ENCODE measurements at regions not wholly inside any gene's neighbourhood (a gene's known extent, or its start where the extent isn't known, plus 50 kb on each side); places are given as distances from the start of the nearest gene placed in this dataset.

GRCh38 chr2:203631068-203631757, 75.2 kb upstream of the CD28 start:
- TF ChIP-seq TCF12 (IDR thresholded peaks at IDR 0.05; ENCODE audit: low read depth): no peak

GRCh38 chr2:203636588-203637470, 69.6 kb upstream of the CD28 start:
- TF ChIP-seq TAF1 (IDR thresholded peaks at IDR 0.05; ENCODE audit: low read depth): no peak

- TF ChIP-seq, protein P1, sequence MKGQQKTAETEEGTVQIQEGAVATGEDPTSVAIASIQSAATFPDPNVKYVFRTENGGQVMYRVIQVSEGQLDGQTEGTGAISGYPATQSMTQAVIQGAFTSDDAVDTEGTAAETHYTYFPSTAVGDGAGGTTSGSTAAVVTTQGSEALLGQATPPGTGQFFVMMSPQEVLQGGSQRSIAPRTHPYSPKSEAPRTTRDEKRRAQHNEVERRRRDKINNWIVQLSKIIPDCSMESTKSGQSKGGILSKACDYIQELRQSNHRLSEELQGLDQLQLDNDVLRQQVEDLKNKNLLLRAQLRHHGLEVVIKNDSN (IDR thresholded peaks at IDR 0.05): no peak
- no peak for TF ChIP-seq REST (IDR thresholded peaks at IDR 0.05; ENCODE audit: low read depth)
- no peak for TF ChIP-seq FOXM1 (IDR thresholded peaks at IDR 0.05; ENCODE audit: borderline replicate concordance, low read depth)
- TF ChIP-seq EP300 (IDR thresholded peaks at IDR 0.05; ENCODE audit: borderline replicate concordance): no peak
- TF ChIP-seq RAD21 (IDR thresholded peaks at IDR 0.05; ENCODE audit: low read depth): no peak
- no peak for TF ChIP-seq MAX (IDR thresholded peaks at IDR 0.05)
- no peak for TF ChIP-seq CEBPB (IDR thresholded peaks at IDR 0.05)
- TF ChIP-seq ZBTB7A (IDR thresholded peaks at IDR 0.05; ENCODE audit: low read depth): no peak
- no peak for TF ChIP-seq TCF12 (IDR thresholded peaks at IDR 0.05; ENCODE audit: low read depth)
- TF ChIP-seq TEAD4 (IDR thresholded peaks at IDR 0.05): no peak
- TF ChIP-seq TAF1 (IDR thresholded peaks at IDR 0.05; ENCODE audit: low read depth): no peak
- TF ChIP-seq YY1 (IDR thresholded peaks at IDR 0.05; ENCODE audit: low read depth): no peak
- no peak for TF ChIP-seq CREB1 (IDR thresholded peaks at IDR 0.05; ENCODE audit: low read depth)
- no peak for TF ChIP-seq NFIC (IDR thresholded peaks at IDR 0.05)
- TF ChIP-seq EGR1 (IDR thresholded peaks at IDR 0.05): no peak
Observed at GRCh38 chr2:203637471-203638167, 68.8 kb upstream of the CD28 start.

GRCh38 chr2:203645831-203646230, 60.6 kb upstream of the CD28 start:
- TF ChIP-seq, protein P1 (IDR thresholded peaks at IDR 0.05): no peak
- TF ChIP-seq CEBPB (IDR thresholded peaks at IDR 0.05) (no peak), TAF1 (IDR thresholded peaks at IDR 0.05; ENCODE audit: low read depth) (no peak), TCF12 (IDR thresholded peaks at IDR 0.05; ENCODE audit: low read depth) (no peak), NFIC (IDR thresholded peaks at IDR 0.05) (no peak), YY1 (IDR thresholded peaks at IDR 0.05; ENCODE audit: low read depth) (no peak), EGR1 (IDR thresholded peaks at IDR 0.05) (no peak), REST (IDR thresholded peaks at IDR 0.05; ENCODE audit: low read depth) (no peak), EP300 (IDR thresholded peaks at IDR 0.05; ENCODE audit: borderline replicate concordance) (no peak), ZBTB7A (IDR thresholded peaks at IDR 0.05; ENCODE audit: low read depth) (no peak), RAD21 (IDR thresholded peaks at IDR 0.05; ENCODE audit: low read depth) (no peak)

DNA sequence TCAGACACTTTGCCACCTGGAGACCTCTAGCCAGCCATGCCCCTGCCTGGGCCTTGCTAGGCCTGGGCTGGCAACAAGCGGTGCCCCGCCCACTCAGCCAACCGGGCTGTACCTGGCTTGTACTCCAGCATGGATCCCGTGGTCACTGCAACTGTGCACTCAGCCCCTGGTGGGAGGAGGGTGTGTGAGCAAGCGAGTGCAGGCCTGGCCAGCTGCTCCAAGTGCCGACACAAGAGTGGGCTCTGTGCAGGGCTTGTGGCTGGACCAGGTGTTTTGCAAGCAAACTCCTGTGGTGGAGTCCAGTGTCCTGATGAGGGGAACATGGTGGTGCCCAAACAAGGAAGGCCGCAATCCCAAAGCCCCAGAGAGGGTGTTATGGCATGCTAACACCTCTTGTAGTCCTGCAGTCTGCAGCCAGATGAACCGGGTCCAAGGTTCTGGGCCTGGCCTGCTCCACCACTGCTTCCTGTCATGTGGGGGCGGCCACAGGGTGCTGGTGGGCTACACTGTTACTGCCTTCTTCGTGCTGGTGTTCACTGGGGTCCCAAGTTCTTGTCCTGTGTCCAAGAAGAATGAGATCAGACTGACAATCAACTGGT, 60.1 kb upstream of the CD28 start:
- no peak for TF ChIP-seq TCF12 (IDR thresholded peaks at IDR 0.05; ENCODE audit: low read depth)
- TF ChIP-seq TAF1 (IDR thresholded peaks at IDR 0.05; ENCODE audit: low read depth): no peak
- no peak for TF ChIP-seq EGR1 (IDR thresholded peaks at IDR 0.05)
- TF ChIP-seq ZBTB7A (IDR thresholded peaks at IDR 0.05; ENCODE audit: low read depth): no peak
- TF ChIP-seq CREB1 (IDR thresholded peaks at IDR 0.05; ENCODE audit: low read depth): no peak
- TF ChIP-seq REST (IDR thresholded peaks at IDR 0.05; ENCODE audit: low read depth): no peak

All from Ishikawa (cell line).